ENCODE measurements at regions not wholly inside any gene's neighbourhood (a gene's known extent, or its start where the extent isn't known, plus 50 kb on each side); places are given as distances from the start of the nearest gene placed in this dataset.

- Histone ChIP-seq H3K4me3 (ENCODE audit: low read length) (no peak overlapping the region), H3K27me3 (ENCODE audit: control insufficient read depth in 2 of 2, insufficient read depth in 2 of 2, low read length in 2 of 2) (no peaks in the 10 kb centered on the region), H3K9me3 (ENCODE audit: control insufficient read depth in 2 of 3, low read length in 3 of 3) (no peaks in the 10 kb centered on the region), H3K27ac (ENCODE audit: low read depth, low read length) (no peak overlapping the region), H3K4me1 (ENCODE audit: control insufficient read depth in 2 of 2, insufficient read depth in 2 of 2, low read length in 2 of 2) (no peaks in the 10 kb centered on the region), H3K36me3 (ENCODE audit: control insufficient read depth in 2 of 3, insufficient read depth in 3 of 3, low read length in 3 of 3) (no peaks in the 10 kb centered on the region)
- no peak for DNase-seq
- no peak overlapping the region for H3K27ac Mint-ChIP-seq
- no peaks in the 10 kb centered on the region for H3K4me1 Mint-ChIP-seq
- POLR2A ChIA-PET: no interaction called here
- H3K27me3 Mint-ChIP-seq: peaks cover 0 to 5% (median 0%) of the 10 kb centered on the region in 5 donors
- H3K36me3 Mint-ChIP-seq: no peaks in the 10 kb centered on the region
- peaks cover 0 to 16% (median 0%) of the 10 kb centered on the region in 11 donors for H3K9me3 Mint-ChIP-seq
- CTCF ChIA-PET: no interaction called here
- intact Hi-C loops (cut with micrococcal nuclease): no loop called here
- no peak overlapping the region for H3K4me3 Mint-ChIP-seq
- no peak for ATAC-seq
These were observed 85.6 kb upstream of the TSPAN8 start for GRCh38 chr12:71243370-71243769.

- H3K4me1 Mint-ChIP-seq: peaks cover 0 to 1% (median 0%) of the 10 kb centered on the region in 7 donors
- intact Hi-C loops (cut with micrococcal nuclease): no loop called here
- H3K4me3 Mint-ChIP-seq: no peak overlapping the region
- H3K27ac Mint-ChIP-seq: no peak overlapping the region
- ChIA-PET POLR2A (no interaction called here), CTCF (no interaction called here)
- H3K4me1 ChIP-seq (ENCODE audit: control insufficient read depth in 2 of 2, insufficient read depth in 2 of 2, low read length in 2 of 2): no peaks in the 10 kb centered on the region
- peaks cover 0 to 16% (median under 1%) of the 10 kb centered on the region in 11 donors for H3K9me3 Mint-ChIP-seq
- no peaks in the 10 kb centered on the region for H3K27me3 ChIP-seq (ENCODE audit: control insufficient read depth in 2 of 2, insufficient read depth in 2 of 2, low read length in 2 of 2)
- H3K36me3 ChIP-seq (ENCODE audit: control insufficient read depth in 2 of 3, insufficient read depth in 3 of 3, low read length in 3 of 3): no peaks in the 10 kb centered on the region
- ATAC-seq (no peak), DNase-seq (no peak)
- peaks cover 0 to 5% (median 0%) of the 10 kb centered on the region in 5 donors for H3K27me3 Mint-ChIP-seq
- H3K4me3 ChIP-seq (ENCODE audit: low read length): no peak overlapping the region
- no peaks in the 10 kb centered on the region for H3K9me3 ChIP-seq (ENCODE audit: control insufficient read depth in 2 of 3, low read length in 3 of 3)
- no peaks in the 10 kb centered on the region for H3K36me3 Mint-ChIP-seq
- H3K27ac ChIP-seq (ENCODE audit: low read depth, low read length): no peak overlapping the region
These were observed 84.7 kb upstream of the TSPAN8 start for GRCh38 chr12:71242511-71242910.

GRCh38 chr12:71240946-71241345 lies 83.1 kb upstream of the TSPAN8 start:
- Mint-ChIP-seq H3K9me3 (peaks cover 0 to 16% (median 2%) of the 10 kb centered on the region in 11 donors), H3K36me3 (no peaks in the 10 kb centered on the region), H3K4me3 (no peak overlapping the region), H3K4me1 (peaks cover 0 to 2% (median 0%) of the 10 kb centered on the region in 7 donors), H3K27ac (no peak overlapping the region), H3K27me3 (peaks cover 0 to 5% (median 0%) of the 10 kb centered on the region in 5 donors)
- intact Hi-C loops (cut with micrococcal nuclease): no loop called here
- DNase-seq (no peak), ATAC-seq (no peak)
- no peaks in the 10 kb centered on the region for H3K36me3 ChIP-seq (ENCODE audit: control insufficient read depth in 2 of 3, insufficient read depth in 3 of 3, low read length in 3 of 3)
- H3K27ac ChIP-seq (ENCODE audit: low read depth, low read length): no peak overlapping the region
- POLR2A ChIA-PET: no interaction called here
- H3K27me3 ChIP-seq (ENCODE audit: control insufficient read depth in 2 of 2, insufficient read depth in 2 of 2, low read length in 2 of 2): no peaks in the 10 kb centered on the region
- H3K9me3 ChIP-seq (ENCODE audit: control insufficient read depth in 2 of 3, low read length in 3 of 3): no peaks in the 10 kb centered on the region
- CTCF ChIA-PET: no interaction called here
- no peak overlapping the region for H3K4me3 ChIP-seq (ENCODE audit: low read length)
- no peaks in the 10 kb centered on the region for H3K4me1 ChIP-seq (ENCODE audit: control insufficient read depth in 2 of 2, insufficient read depth in 2 of 2, low read length in 2 of 2)

GRCh38 chr12:71239731-71240130 lies 81.9 kb upstream of the TSPAN8 start:
- Histone ChIP-seq H3K27ac (ENCODE audit: low read depth, low read length) (no peak overlapping the region), H3K4me3 (ENCODE audit: low read length) (no peak overlapping the region), H3K36me3 (ENCODE audit: control insufficient read depth in 2 of 3, insufficient read depth in 3 of 3, low read length in 3 of 3) (no peaks in the 10 kb centered on the region), H3K27me3 (ENCODE audit: control insufficient read depth in 2 of 2, insufficient read depth in 2 of 2, low read length in 2 of 2) (no peaks in the 10 kb centered on the region), H3K4me1 (ENCODE audit: control insufficient read depth in 2 of 2, insufficient read depth in 2 of 2, low read length in 2 of 2) (no peaks in the 10 kb centered on the region), H3K9me3 (ENCODE audit: control insufficient read depth in 2 of 3, low read length in 3 of 3) (no peaks in the 10 kb centered on the region)
- CTCF ChIA-PET: no interaction called here
- intact Hi-C loops (cut with micrococcal nuclease): no loop called here
- Mint-ChIP-seq H3K9me3 (peaks cover 0 to 10% (median 2%) of the 10 kb centered on the region in 11 donors), H3K27me3 (peaks cover 0 to 5% (median 0%) of the 10 kb centered on the region in 5 donors), H3K36me3 (no peaks in the 10 kb centered on the region), H3K4me1 (peaks cover 0 to 2% (median 0%) of the 10 kb centered on the region in 7 donors), H3K27ac (no peak overlapping the region), H3K4me3 (no peak overlapping the region)
- ATAC-seq (no peak), DNase-seq (no peak)
- POLR2A ChIA-PET: no interaction called here

- H3K36me3 ChIP-seq (ENCODE audit: control insufficient read depth in 2 of 3, insufficient read depth in 3 of 3, low read length in 3 of 3): no peaks in the 10 kb centered on the region
- Mint-ChIP-seq H3K4me3 (no peak overlapping the region), H3K27me3 (no peaks in the 10 kb centered on the region), H3K27ac (no peak overlapping the region), H3K9me3 (peaks cover 0 to 10% (median 0%) of the 10 kb centered on the region in 11 donors), H3K4me1 (peaks cover 0 to 2% (median 0%) of the 10 kb centered on the region in 7 donors), H3K36me3 (no peaks in the 10 kb centered on the region)
- intact Hi-C loops (cut with micrococcal nuclease): no loop called here
- no peaks in the 10 kb centered on the region for H3K27me3 ChIP-seq (ENCODE audit: control insufficient read depth in 2 of 2, insufficient read depth in 2 of 2, low read length in 2 of 2)
- ATAC-seq (no peak), DNase-seq (no peak)
- no peak overlapping the region for H3K4me3 ChIP-seq (ENCODE audit: low read length)
- H3K9me3 ChIP-seq (ENCODE audit: control insufficient read depth in 2 of 3, low read length in 3 of 3): no peaks in the 10 kb centered on the region
- no peak overlapping the region for H3K27ac ChIP-seq (ENCODE audit: low read depth, low read length)
- H3K4me1 ChIP-seq (ENCODE audit: control insufficient read depth in 2 of 2, insufficient read depth in 2 of 2, low read length in 2 of 2): no peaks in the 10 kb centered on the region
- POLR2A ChIA-PET: no interaction called here
- CTCF ChIA-PET: no interaction called here
These were observed 79.3 kb upstream of the TSPAN8 start for GRCh38 chr12:71237128-71237527.

- H3K27ac ChIP-seq (ENCODE audit: low read depth, low read length): no peak overlapping the region
- H3K4me3 ChIP-seq (ENCODE audit: low read length): no peak overlapping the region
- ChIA-PET POLR2A (no interaction called here), CTCF (no interaction called here)
- intact Hi-C loops (cut with micrococcal nuclease): no loop called here
- no peaks in the 10 kb centered on the region for H3K27me3 ChIP-seq (ENCODE audit: control insufficient read depth in 2 of 2, insufficient read depth in 2 of 2, low read length in 2 of 2)
- ATAC-seq (no peak), DNase-seq (no peak)
- H3K4me1 Mint-ChIP-seq: peaks cover 0 to 2% (median 0%) of the 10 kb centered on the region in 7 donors
- no peaks in the 10 kb centered on the region for H3K36me3 ChIP-seq (ENCODE audit: control insufficient read depth in 2 of 3, insufficient read depth in 3 of 3, low read length in 3 of 3)
- H3K27ac Mint-ChIP-seq: no peak overlapping the region
- H3K9me3 Mint-ChIP-seq: peaks cover 0 to 14% (median 2%) of the 10 kb centered on the region in 11 donors
- no peaks in the 10 kb centered on the region for H3K4me1 ChIP-seq (ENCODE audit: control insufficient read depth in 2 of 2, insufficient read depth in 2 of 2, low read length in 2 of 2)
- H3K4me3 Mint-ChIP-seq: no peak overlapping the region
- H3K9me3 ChIP-seq (ENCODE audit: control insufficient read depth in 2 of 3, low read length in 3 of 3): no peaks in the 10 kb centered on the region
- no peaks in the 10 kb centered on the region for H3K36me3 Mint-ChIP-seq
- H3K27me3 Mint-ChIP-seq: no peaks in the 10 kb centered on the region
These were observed 78.4 kb upstream of the TSPAN8 start for GRCh38 chr12:71236133-71236660.

GRCh38 chr12:71233083-71233482 lies 75.3 kb upstream of the TSPAN8 start:
- Histone ChIP-seq H3K36me3 (ENCODE audit: control insufficient read depth in 2 of 3, insufficient read depth in 3 of 3, low read length in 3 of 3) (no peaks in the 10 kb centered on the region), H3K4me1 (ENCODE audit: control insufficient read depth in 2 of 2, insufficient read depth in 2 of 2, low read length in 2 of 2) (no peaks in the 10 kb centered on the region), H3K27me3 (ENCODE audit: control insufficient read depth in 2 of 2, insufficient read depth in 2 of 2, low read length in 2 of 2) (no peaks in the 10 kb centered on the region), H3K4me3 (ENCODE audit: low read length) (no peak overlapping the region), H3K27ac (ENCODE audit: low read depth, low read length) (no peak overlapping the region), H3K9me3 (ENCODE audit: control insufficient read depth in 2 of 3, low read length in 3 of 3) (no peaks in the 10 kb centered on the region)
- H3K27ac Mint-ChIP-seq: no peak overlapping the region
- H3K27me3 Mint-ChIP-seq: no peaks in the 10 kb centered on the region
- intact Hi-C loops (cut with micrococcal nuclease): no loop called here
- POLR2A ChIA-PET: no interaction called here
- no peak overlapping the region for H3K4me3 Mint-ChIP-seq
- peaks cover 0 to 2% (median 0%) of the 10 kb centered on the region in 7 donors for H3K4me1 Mint-ChIP-seq
- CTCF ChIA-PET: no interaction called here
- no peaks in the 10 kb centered on the region for H3K36me3 Mint-ChIP-seq
- H3K9me3 Mint-ChIP-seq: peaks cover 0 to 18% (median 0%) of the 10 kb centered on the region in 11 donors
- no peak for ATAC-seq
- DNase-seq: no peak
